Right lung (tissue), 2 donors: ENCODE measurements at regions not wholly inside any gene's neighbourhood (a gene's known extent, or its start where the extent isn't known, plus 50 kb on each side); places are given as distances from the start of the nearest gene placed in this dataset.
A peak's percentile ranks its signal among the peaks of the same experiment; 100 is the strongest.

ENCODE experiments used
- DNase-seq, 2 donors: peaks; one replicate each; pipeline ENCODE4 v3.0.0-alpha.2; 2013

DNA sequence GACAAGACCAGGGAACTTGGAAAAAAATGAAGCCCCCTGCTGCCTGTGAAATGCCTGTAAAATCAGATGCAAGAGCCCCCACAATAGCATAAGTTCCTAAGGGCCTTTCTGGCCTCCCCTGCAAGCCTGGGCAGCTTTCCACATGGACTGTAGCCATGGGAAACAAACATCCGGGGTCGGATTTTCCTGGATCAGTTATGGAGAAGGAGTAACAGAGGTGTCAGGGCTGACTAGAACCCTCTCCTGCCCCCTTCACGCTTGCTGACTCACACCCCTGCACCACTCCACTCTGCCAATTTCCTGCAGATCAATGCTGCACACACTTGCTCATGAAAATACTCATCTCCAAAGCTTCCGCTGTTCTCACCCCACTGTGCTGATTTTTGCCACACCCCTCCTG is 258.6 kb downstream of the CBLN1 start:
- DNase-seq = no peak

DNA sequence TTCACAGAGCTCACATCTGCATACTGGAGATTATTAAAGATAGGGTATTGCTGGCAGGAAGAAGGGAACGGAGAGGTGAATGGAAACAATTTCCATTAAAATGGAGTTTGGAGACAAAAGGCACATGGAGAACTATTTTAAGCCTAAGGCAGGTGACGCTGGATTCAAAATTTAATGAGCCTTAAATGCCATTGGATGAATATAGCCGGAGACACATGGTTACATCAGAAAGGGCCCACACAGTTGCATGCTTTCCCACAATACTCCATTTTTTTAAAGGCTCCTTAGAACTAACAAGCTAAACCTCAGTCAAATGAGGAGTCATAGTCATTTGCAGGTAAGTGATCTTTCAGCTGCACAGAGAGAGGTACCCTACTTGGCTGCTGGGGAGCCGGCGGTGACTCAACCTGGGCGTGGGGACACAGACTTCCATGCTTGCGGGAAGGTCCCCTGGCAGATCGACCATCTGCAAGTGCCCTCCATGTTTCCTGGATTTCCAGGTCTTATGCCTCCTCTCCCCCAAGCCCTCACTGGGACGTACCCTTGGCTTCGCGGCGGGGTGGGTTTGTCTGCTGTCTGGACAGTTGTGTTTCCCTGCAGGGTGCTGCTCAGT is 259.2 kb downstream of the CBLN1 start:
- no peak for DNase-seq

DNA sequence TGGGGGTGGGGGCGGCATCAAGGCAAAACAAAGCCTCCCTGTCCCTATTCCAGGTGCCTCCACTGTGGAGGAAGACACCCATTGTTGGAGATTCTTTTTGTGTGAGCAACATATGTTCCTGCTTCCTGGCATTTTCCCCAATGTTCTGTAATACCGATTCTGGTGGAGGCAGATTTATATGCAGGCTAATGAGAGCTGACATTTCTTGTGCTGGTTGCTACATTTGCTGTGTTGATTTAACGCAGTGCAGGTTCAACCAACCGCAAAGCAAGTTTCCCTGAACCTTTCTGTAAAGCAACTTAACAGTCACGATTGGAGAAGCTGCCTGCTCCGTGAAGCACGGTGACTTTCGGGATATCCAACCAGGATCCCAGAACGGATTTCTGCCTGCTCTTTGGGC is 260.5 kb downstream of the CBLN1 start:
- DNase-seq = no peak

DNA sequence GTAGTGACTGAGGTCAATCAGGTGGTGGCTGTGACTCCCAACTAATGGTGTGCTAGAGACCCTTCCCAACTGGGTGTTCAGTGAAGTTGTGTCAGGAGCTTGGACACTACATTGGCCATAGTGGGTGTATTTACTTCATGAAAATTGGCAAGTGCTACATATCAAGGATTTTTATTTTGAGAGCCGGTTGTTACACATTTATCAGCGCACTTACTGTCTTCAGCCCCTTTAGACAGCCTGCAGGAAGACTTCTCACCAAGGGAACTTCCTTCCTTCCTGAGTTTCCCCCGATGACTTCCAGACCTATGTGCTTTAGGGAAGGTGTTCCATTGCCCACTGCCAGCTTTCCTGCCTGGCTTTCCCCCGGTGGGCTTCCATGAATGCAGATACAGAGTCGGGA is 261.2 kb downstream of the CBLN1 start:
- DNase-seq = no peak

DNA sequence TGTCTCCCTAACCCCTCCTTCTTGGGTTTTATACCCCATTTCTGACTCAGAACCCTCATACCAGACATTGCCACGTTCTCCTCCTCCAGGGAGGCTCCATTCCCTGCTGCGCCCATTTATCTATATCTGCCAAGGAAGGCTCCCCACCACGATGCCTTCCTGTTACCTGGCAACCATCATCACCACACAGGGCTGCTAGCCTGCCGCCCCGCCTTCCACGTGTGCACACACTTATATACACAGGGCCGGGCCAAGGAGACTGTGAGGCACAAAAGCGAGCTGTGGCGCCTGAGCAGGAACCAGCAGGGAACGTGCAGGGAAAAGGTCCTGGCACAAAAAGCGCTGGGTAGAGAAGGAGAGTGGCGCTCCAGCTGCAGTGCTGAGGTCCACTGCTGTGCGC is 261.8 kb downstream of the CBLN1 start:
- DNase-seq = no peak

DNA sequence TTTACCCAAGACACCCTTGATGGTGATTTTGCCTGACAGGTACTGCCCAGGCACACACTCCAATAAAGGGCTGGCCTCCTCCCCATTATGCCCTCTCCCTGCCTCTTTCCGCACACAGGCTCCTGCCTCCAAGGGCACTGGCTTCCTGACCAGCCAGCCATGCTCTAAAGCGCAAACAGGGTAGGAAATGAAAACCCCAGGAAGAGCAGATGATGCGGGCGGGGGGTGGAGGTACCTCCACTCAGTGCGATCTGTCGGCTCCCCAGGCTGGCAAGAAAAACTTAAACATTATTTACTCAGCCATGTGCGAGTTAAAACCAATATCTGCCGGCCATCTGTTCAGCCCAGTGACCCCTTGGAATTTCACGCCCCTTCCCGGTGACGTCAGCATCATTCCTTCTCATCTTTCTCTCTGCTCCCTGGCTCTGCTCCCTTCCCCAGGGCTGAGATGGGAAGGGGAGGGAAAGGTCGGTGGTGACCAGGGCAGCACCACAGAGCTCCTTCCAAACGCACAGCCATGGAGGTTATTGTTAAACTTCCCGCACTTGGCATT is 262.5 kb downstream of the CBLN1 start:
- no peak for DNase-seq

DNA sequence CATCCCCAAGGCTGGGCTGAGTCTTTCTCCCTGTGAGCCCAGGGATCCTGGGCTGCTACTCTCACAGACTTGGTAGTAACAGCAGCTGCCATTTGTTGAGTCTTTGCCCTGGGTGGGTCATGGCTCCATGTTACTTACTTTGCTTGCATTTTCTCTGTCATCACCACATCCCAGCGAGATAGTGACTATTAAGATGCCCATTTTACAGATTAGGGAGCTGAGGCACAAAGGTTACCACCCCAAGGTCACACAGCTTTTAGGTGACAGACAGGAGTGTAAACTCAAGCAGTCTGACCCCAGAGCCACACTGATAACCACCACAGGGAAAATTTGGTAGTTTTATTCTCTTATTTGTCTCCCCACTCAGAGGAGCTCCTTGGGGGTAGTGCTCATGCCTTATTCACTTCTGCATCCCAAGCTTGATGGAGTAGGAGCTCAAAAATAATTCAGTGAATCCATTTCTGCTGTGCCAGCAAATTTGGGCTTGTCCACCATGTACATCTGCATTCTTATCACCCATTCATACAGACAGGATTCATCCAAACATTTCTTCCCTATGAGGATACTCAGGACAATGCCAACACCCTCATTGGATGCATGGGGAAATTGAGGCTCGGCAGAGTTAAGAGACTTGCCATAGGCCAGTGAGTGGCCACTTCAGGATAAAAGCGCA is 263.2 kb downstream of the CBLN1 start:
- DNase-seq = no peak

DNA sequence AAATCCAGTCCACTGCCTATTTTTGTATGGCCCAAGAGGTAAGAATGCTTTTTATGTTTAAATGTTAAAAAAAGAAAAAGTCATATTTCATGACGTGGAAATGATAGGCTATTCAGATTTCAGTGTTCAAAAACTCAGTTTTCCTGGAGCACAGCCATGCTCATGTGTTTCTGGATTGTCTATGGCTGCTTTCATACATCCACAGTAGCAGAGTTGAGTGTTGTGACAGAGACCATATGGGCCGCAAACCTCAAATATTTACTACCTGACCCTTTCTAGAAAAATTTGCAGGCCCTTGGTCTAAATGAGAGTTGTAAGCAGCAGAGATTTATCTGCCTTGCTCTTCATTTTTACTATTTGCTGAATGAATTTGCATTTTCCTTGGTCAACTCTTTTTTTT is 264.1 kb downstream of the CBLN1 start:
- peak; percentile 51 to 53 for DNase-seq

DNA sequence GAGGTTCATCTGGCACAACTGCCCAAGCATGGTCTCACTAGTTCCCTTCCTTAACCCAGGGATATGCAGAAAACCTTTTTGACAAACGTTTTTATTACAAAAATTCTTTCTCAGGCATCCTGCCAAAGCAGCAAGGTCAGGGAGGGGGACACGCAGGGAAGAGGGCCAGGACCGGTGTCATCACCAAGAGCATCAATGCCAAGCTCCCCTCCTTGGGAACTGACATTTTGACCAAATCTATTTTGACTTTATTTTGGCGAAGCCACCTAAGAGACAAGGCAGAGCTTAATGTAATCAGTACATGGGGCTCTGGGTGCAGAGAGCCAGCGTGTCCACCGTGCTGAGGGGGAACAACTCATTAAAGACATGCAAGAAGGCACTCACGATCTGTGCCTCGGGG is 265.2 kb downstream of the CBLN1 start:
- DNase-seq = no peak

DNA sequence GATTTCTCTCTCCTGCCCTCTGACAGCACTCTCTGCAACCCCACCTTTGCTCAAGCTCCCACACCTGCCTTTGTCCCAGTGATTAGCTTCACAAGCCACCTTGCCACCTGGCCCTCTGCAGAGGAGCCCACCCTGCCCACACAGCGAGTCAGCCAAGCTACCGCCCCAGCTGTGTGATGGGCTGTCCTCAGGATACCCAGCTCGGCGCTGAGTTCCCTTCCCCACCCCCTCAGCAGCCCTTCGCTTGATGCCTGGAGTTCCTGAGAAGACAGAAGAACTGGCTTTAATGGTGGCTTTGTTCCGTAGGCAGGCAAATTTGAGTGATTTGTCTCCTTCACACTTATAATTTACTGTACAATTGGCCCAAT is 266.4 kb downstream of the CBLN1 start:
- DNase-seq = no peak

DNA sequence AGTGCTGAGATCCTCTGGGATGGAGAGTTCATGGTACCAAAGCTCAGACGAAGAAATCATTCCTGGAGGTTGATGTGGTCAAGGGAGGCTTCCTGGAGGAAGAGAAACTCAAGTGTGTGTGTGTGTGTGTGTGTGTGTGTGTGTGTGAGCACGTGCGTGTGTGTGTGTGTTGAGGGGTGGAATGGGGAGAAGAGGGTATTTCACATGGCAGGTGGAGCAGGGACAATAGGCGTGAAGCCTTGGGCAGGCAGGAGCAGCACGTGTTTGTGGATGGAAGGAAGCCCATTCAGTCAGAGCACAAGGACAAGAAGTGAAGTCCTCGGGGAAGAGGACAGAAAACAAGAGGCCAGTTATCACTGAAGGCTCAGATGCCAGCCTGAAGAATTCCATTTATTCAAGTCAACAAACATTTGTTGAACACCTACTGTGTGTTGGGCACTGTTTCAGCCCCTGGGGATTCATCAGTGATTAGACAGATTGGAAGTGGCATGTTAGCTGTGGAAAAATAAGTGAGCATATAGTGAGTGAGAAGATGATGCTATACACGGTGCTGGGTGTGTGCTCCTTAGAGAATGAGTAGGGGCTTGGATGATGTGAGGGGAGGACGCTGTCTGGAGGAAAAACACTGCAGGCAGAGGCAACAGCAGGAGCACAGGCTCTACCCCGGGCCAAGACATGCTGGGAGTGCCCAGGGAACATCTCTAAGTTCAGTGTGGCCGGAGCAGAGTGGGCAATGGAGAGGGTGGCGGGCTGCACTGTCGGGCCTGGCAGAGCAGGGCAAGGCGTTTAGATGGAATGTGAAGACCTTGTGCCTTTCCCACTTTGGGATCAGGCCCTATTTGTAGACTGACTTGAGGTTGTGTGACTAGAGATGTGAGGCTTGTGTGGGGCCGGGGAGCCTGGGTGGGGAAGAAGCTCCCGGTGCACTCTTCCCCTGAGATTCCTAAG is 267.1 kb downstream of the CBLN1 start:
- no peak for DNase-seq

DNA sequence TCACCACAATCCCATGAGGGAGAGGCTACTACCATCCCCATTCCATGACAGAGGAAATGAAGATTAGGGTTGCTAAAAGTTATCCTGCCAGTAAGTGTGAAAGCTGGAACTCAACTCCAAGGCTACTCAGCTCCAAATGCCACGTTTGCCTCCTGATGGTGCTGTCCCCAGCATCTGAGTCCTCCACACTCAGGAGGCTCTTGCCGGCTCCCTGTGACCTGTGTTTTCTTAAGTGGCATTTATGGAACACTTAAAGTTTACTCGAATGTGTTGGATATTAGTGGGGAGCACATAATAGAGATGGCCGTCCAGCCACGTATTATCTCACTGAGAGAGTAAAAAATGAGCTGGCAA is 267.9 kb downstream of the CBLN1 start:
- DNase-seq = no peak

DNA sequence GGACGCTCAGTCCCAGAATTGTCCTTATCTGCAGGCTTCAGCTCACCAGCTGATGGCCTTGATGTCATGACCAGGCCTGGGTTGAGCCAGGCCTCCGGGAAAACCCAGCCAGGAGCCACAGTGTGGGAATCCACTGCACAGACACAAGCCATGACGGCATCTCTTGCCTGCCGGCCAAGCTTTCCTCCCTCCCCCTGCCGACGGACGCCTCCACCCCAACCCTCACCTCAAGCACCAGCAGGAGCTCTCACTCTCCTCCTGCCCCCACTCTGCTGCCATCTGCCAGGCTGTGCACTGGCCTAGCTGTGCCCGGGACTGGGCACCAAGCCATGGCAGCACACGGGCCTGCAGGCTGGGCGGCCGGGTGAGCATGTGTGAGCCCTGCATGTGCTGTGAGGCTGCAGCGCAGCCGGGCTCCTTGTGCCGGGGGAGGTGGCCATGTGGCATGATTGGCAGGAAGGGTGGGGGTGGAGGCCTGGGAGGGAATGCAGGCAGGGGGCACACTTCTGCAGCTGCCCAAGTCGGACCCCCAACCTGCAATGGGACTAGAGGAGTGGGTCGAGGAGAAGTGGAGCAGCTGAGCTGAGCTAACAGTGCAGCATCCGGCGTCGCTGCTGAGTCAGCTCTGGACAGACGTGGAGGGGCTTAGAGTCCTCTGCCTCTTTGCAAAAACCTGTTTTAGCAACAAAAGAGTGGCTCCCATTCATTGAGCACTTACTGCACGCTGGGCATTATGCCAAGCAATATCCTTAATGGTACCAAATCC is 268.5 kb downstream of the CBLN1 start:
- no peak for DNase-seq

DNA sequence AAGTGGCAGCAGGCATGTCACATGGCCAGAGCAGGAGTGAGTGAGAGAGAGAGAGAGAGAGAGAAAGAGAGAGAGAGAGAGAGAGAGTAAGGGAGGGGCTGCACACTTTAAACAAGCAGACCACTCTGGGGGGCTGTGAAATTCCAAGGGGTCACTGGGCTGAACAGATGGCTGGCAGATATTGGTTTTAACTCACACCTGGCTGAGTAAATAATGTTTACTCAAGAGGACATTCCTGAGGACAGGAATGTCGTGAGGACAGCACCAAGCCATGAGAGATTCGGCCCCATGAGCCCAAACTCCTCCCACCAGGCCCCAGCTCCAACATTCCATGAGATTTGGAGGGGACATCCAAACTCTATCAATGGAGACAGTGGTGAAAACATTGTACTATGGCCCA is 269.7 kb downstream of the CBLN1 start:
- DNase-seq = no peak

DNA sequence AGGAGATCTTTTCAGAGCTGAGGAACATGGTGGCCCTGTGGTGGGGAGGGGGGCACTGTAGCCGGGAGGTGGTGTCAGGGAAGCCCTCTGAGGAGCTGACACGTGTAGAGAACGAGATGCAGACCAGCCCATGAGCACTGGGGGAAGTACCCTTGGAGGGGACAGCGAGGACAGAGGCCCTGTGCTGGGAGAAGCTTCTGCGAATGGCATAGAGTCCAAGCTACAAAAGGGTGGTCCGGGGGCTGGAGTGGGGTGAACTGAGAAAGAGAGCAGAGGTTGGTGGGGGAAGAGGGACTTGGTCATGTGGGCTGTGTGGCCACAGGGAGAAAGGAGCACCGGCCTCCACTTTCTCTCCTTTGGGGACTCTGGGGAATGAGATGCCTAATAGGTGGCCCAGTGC is 270.8 kb downstream of the CBLN1 start:
- no peak for DNase-seq

DNA sequence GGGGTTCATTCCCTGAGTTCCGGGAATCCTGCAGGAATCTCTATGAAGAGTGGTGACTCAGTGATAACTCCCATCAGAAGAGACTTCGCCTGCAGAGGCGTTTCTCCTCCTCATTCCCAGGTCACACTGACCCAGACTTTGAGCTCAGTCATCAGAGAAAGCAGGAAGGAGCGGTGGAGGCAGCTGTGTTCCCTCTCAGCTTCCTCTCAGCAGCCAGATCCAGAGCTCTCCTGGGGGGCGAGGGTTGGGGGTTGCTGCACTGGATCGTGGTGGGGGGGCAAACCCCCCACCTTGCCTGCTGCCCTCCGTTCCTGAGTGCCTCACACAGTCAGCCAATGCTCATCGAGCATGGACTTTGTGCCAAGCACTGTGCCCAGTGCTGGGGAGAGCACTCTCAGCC is 271.2 kb downstream of the CBLN1 start:
- DNase-seq = no peak

DNA sequence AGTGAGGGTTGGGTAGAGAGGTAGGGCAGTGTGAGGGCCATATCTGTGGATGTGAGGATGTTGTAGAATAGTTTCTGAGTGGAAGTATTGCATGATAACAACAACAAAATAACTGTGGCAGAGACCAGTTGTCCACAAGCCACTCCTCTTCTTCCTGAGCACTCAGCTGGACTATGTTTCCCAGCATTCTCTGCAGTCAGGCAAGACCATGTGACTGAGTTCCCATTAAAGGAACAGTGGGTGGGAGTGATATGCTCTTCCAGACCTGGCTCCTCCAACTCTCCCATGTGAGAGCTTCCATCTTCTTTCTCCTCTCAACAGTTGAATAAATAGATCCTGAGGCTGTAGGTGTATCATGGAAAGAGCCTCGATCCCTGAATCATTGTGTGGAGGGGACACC is 272.4 kb downstream of the CBLN1 start:
- no peak for DNase-seq

DNA sequence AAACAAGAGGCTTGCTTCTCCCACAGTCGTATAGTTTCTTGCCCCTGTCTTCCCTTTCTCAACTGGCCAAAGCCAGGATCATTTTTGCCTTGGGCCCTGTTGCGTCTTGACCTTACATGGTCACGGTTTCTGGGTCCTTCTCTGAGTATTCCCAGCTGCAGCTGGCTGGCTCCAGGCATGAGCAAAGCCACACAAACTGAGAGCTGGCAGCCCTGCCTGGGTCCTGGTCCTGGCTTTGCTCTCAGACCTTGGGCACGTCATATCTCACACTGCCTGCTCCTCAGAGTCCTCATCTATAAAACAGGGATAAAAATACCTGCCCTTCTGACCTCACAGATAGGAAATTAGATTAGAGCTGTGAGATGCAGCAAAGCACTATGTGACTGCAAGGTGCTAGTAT is 277.6 kb downstream of the CBLN1 start:
- no peak for DNase-seq

DNA sequence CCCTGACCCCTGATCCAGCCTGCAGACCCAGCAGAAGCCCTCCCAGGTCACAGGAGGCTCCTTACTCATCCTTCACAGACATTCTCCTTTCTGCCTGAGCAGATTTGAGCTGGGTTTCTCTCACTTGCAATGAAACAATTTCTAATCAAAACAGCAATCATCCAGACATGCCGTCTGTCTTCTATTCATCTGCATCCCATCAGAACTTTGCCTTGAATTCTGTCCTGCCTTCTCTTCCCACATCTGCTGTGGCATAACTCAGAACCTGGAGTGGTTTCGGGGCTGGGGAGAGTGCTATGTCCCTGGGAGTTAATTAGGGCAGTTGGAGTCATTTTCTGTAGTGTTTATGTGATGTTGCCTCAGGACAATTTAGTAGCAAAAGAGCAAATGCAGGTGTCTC is 278.6 kb downstream of the CBLN1 start:
- no peak for DNase-seq

DNA sequence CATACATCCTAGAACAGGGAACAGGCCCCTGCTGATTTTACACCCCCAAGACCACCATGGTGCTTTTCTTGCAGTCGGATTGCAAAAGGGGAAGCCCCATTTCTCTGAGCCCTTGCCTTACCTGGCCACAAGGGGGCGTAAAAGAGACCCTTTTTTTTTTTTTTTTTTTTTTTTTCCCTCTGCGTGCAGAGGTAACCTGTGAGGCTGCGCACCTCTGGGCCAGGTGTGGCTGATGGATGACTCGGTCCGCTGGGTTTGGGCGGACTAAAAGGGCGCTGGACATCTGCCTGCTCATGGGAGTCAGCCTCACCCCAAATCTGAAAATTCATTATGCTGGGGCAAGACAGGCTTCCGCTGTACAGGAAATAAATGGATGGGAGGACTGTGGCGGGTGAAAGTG is 281.0 kb downstream of the CBLN1 start:
- DNase-seq = no peak

DNA sequence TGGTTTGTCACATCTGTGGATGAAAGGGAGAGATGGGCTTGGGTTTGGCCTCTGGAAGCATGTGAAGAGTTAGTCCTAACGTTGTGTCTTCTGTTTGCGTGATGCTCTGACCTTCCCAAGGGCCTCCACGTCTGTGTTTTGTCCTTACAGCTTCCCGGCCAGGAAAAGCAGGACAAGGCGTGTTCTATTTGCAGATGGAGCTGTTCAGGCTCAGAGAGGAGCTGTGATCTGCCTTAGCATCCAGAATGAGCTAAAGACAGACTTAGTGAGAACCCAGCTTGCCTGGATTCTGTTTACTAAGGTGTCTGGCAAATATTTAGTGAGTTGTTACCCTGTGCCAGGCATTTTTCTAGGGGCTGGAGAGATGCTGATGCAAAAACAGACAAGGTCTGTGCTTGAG is 282.1 kb downstream of the CBLN1 start:
- no peak for DNase-seq

DNA sequence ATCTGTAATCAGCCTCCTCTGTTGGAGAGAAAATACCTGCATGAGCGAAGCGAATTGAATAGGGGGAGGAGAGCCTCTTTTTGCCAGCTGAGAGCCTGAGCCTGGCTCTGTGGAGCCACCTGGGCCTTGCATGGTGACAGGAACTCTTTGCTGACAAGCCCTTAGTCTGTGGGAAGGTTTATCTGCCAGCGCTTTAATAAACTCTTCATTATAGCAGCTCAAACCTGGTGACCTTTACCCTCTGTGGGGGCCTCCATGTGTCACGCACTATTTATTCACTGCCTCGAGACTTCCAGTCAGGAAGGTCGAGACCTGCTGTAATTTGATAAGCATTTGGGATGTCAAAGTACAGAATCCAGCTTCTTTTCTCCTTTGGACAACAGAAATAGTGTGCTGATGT is 282.6 kb downstream of the CBLN1 start:
- no peak for DNase-seq
